Peyer's patch (tissue), 4 donors: ENCODE measurements at regions not wholly inside any gene's neighbourhood (a gene's known extent, or its start where the extent isn't known, plus 50 kb on each side); places are given as distances from the start of the nearest gene placed in this dataset.

Experiments
- DNase-seq, 3 donors: peaks; one replicate each; pipeline ENCODE4 v3.0.0-alpha.2; 2017 to 2019
- H3K27ac ChIP-seq, 4 donors: fragments of 200-600 bp; sonication (generic); one replicate each; pipeline ENCODE4 v1.5.1; 2016 to 2019
- H3K27me3 ChIP-seq, 2 donors: fragments of 200-600 bp; sonication (generic); one replicate each; pipeline ENCODE4 v1.5.1; 2019
- H3K36me3 ChIP-seq, 3 donors: fragments of 200-600 bp; sonication (generic); one replicate each; pipeline ENCODE4 v1.5.1; 2016 to 2019
- H3K4me1 ChIP-seq, 4 donors: fragments of 200-600 bp; sonication (generic); one replicate each; pipeline ENCODE4 v1.5.1; 2016 to 2019
- H3K4me3 ChIP-seq, 4 donors: fragments of 200-600 bp; sonication (generic); 1 replicate in 3 of 4; 2 replicates in 1 of 4; pipeline ENCODE4 v1.5.1; 2016 to 2019; ENCODE audit warnings: mild to moderate bottlenecking in 1 of 4
- H3K9me3 ChIP-seq, 4 donors: fragments of 200-600 bp; sonication (generic); one replicate each; pipeline ENCODE4 v1.5.1; 2016 to 2019; ENCODE audit warnings: mild to moderate bottlenecking in 1 of 4
- CTCF ChIP-seq, 6 experiments: fragments of 450-650 bp in 4 of 6; fragments of 200-600 bp in 2 of 6; sonication (generic) in 1 of 6; IDR thresholded peaks; one replicate each; pipeline ENCODE4 v1.5.1; 2017 to 2019; ENCODE audit warnings: antibody characterized with exemption in 6 of 6, mild to moderate bottlenecking in 3 of 6, moderate library complexity in 1 of 6
- POLR2A ChIP-seq, 2 donors: fragments of 450-650 bp; IDR thresholded peaks; one replicate each; pipeline ENCODE4 v1.5.1; 2017; ENCODE audit warnings: antibody characterized with exemption in 2 of 2, mild to moderate bottlenecking in 2 of 2, moderate library complexity in 2 of 2

- no peak overlapping the region for H3K4me3 ChIP-seq
- TF ChIP-seq POLR2A (IDR thresholded peaks at IDR 0.05) = no peak
- no peak for TF ChIP-seq CTCF (IDR thresholded peaks at IDR 0.05)
- H3K4me1 ChIP-seq = peaks cover 0 to 18% (median 1%) of the 10 kb centered on the region in 4 donors
- H3K36me3 ChIP-seq = no peaks in the 10 kb centered on the region
- H3K9me3 ChIP-seq = no peaks in the 10 kb centered on the region
- no peaks in the 10 kb centered on the region for H3K27me3 ChIP-seq
- DNase-seq = no peak
- no peak overlapping the region for H3K27ac ChIP-seq
Observed at GRCh38 chr1:58907398-58907797, 123.6 kb upstream of the JUN start.

- Histone ChIP-seq H3K27me3 (no peaks in the 10 kb centered on the region), H3K4me3 (no peak overlapping the region), H3K36me3 (no peaks in the 10 kb centered on the region), H3K27ac (peak overlapping the region in 1 of 4 donors; percentile 9), H3K9me3 (no peaks in the 10 kb centered on the region), H3K4me1 (peaks cover 0 to 14% (median 1%) of the 10 kb centered on the region in 4 donors)
- no peak for DNase-seq
- TF ChIP-seq POLR2A (IDR thresholded peaks at IDR 0.05) (no peak), CTCF (IDR thresholded peaks at IDR 0.05) (no peak)
Observed at GRCh38 chr1:58908561-58909560, 125.0 kb upstream of the JUN start.

GRCh38 chr1:58909914-58910681 is 126.3 kb upstream of the JUN start:
- no peaks in the 10 kb centered on the region for H3K36me3 ChIP-seq
- peaks cover 0 to 14% (median 1%) of the 10 kb centered on the region in 4 donors for H3K4me1 ChIP-seq
- peaks cover 0 to 2% (median 0%) of the 10 kb centered on the region in 4 donors for H3K9me3 ChIP-seq
- peak overlapping the region in 2 of 4 donors; percentile 46 to 84 for H3K27ac ChIP-seq
- H3K4me3 ChIP-seq = no peak overlapping the region
- TF ChIP-seq POLR2A (IDR thresholded peaks at IDR 0.05) (peak in 1 of 2 donors; percentile 33), CTCF (IDR thresholded peaks at IDR 0.05) (peak in 3 of 6 experiments; percentile 46 to 59 (median 56))
- no peak for DNase-seq
- no peaks in the 10 kb centered on the region for H3K27me3 ChIP-seq

- Histone ChIP-seq H3K36me3 (no peaks in the 10 kb centered on the region), H3K9me3 (peaks cover 0 to 7% (median 0%) of the 10 kb centered on the region in 4 donors), H3K4me3 (no peak overlapping the region), H3K4me1 (peaks cover 0 to 14% (median 1%) of the 10 kb centered on the region in 4 donors), H3K27ac (peak overlapping the region in 2 of 4 donors; percentile 46 to 81), H3K27me3 (no peaks in the 10 kb centered on the region)
- DNase-seq = no peak
- TF ChIP-seq POLR2A (IDR thresholded peaks at IDR 0.05) = peak in 1 of 2 donors; percentile 14
- TF ChIP-seq CTCF (IDR thresholded peaks at IDR 0.05) = no peak
Observed at GRCh38 chr1:58911841-58912499, 128.1 kb upstream of the JUN start.

- no peaks in the 10 kb centered on the region for H3K27me3 ChIP-seq
- peaks cover 0 to 14% (median 1%) of the 10 kb centered on the region in 4 donors for H3K4me1 ChIP-seq
- DNase-seq = no peak
- H3K9me3 ChIP-seq = peaks cover 0 to 7% (median 0%) of the 10 kb centered on the region in 4 donors
- H3K4me3 ChIP-seq = no peak overlapping the region
- no peak for TF ChIP-seq POLR2A (IDR thresholded peaks at IDR 0.05)
- no peak for TF ChIP-seq CTCF (IDR thresholded peaks at IDR 0.05)
- H3K36me3 ChIP-seq = no peaks in the 10 kb centered on the region
- no peak overlapping the region for H3K27ac ChIP-seq
Observed at GRCh38 chr1:58914925-58915324, 131.1 kb upstream of the JUN start.
